NK-92 treated with Interleukin-12 subunit alpha and Interleukin-12 subunit beta, amount 100 ng/mL, for 24 hours (cell line): ENCODE measurements at regions not wholly inside any gene's neighbourhood (a gene's known extent, or its start where the extent isn't known, plus 50 kb on each side); places are given as distances from the start of the nearest gene placed in this dataset.

Experiments used
- DNase-seq: peaks from one replicate; lab custom pipeline; 2025; lab: John Stamatoyannopoulos, UW

DNA sequence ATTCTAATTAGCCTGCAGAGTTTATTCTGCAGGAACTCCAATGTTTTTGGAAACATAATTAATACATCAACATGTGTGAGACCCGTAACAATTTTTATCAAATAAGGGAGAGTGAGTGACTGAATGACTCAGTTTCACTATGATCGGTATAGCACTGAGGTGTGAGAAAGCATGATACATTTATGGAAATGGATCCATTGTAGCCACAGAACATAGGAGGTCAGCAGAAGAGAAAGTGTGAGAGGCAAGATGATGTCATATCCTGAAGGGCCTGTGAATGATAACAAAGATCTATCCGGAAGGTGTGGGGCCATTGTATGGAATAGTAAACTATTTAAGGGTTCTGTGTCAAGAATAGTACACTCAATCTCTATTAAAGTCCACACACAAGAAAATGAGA is 1406.1 kb upstream of the TENM4 start:
- no peak for DNase-seq

DNA sequence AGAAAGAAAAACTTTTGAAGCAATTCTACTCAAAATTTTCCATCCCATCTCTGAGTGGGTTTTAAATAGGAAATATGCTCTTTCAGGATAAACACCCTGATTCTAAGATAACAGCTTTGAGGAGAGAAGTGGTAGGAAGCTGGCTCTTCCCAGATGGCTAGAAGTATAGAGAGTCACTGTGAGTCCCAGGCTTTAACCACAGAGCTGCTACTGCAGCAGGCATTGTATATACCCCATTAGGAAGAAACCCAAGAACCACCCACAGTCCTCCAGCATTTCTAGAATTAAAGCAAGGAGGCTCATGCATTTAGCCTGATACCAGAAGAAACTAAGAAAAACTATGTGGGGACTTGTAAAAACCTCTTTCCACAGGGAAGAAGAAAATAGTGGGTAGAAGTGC is 1405.6 kb upstream of the TENM4 start:
- DNase-seq, result no peak

DNA sequence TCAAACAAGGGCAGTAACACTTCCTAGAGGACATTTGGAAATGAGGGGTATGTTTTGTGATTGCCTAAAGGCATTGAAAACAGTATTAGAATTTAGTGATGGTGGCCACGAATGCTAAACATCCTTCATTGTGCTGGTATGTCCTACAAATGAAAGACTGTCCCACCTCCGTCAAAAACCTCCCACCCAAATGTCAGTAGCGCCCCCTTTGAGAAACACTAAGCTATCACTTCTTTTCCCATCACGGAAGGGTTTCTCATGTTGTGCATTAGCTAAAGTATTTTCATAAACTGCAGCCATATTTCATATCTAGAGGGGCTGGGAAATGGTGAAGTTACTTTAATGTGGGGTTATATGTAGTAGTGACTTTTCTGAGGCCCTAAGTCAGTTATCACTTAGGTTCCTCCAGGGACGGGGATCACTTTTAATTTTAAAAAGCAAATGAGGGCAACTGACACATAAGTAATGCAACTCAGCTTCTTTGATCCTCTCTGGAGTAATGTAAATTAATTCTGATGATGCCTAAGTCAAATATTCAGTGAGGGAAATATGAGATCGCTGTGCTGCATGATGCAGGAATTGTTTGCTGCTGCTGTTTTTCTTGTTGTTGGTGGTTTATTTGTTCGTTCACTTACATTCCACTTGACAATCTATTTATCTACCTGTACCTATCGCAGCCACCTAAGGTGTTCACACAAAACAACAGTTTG is 1403.4 kb upstream of the TENM4 start:
- no peak for DNase-seq

DNA sequence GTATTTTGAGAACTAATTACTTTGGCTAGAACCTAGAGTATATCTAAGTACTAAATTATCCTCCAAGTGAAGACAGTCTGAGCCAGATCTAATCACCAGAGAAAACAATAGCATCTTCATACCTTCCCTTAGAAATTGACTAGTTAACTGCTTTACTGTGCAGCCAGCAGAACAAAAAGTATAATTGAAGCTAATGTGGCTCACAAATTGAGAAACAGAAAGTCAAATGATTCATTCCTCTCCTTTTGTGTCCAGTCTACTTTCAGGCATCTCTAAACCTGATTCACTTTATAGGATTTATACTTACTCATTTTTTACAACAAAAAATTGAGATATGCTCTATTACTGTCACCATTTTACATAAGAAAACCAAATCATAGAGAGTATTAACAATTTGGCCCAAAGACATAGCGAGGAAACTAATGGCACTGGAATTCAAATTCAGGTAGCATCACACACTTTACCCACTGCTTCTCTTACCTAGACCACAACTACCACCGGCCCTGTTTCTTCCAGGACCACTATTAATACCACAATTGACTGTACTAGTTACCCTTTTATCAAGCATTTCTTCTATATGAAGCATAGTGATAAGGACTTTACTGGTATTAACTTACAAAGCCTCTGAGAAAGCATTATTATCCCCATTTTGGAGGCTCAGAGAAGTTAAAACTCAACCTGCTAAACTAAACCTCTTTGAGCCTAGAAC is 1402.6 kb upstream of the TENM4 start:
- DNase-seq, result no peak

DNA sequence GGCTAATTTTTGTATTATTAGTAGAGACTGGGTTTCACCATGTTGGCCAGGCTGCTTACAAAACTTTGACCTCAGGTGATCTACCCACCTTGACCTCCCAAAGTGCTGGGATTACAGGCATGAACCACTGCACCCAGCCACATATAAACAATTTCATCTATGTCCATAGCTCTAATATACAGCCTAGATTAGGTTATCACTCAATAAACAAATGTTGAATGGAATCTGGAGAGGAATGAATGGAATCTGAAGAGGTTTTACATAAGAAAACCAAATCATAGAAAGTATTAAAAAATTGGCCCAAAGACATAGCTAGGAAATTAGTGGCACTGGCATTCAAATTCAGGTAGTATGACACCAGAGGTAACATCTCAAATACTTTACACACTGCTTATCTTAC is 1401.4 kb upstream of the TENM4 start:
- no peak for DNase-seq

DNA sequence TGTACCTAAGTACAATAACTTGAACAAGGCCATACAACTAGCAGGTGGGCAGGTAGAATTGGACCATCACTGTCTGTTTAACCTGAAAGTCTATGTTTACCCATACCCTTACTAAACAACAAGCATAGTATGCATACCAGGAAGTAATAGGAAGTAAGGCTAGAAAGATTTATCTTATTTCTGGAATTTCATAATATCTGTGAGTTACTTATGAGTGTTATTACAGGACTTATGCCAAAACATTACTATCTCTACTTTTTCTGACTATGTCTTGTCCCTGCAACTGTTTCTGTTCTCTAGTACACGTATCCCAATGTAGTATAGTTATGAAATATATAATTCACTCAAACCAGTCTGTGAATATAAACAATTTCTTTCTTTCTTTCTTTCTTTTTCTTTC is 1400.8 kb upstream of the TENM4 start:
- DNase-seq, result no peak

DNA sequence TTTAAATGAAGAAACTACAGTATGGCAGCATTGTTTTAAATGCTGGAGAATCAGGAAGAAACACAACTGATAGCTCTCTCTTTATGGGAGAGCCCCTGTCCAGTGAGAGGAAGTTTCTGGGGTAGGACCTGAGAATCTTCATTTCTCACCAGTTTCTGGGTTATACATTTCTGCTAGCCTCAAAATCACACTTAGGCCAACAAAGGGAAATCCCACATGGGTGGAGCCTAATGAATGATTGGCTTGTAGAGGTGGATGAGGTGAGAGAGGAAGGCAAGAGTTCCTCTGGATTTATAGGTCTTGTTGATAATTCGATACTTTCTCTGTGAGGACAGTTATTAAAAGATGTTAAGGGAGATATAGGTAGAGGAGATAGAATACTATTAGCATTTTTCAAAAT is 1397.3 kb upstream of the TENM4 start:
- no peak for DNase-seq

DNA sequence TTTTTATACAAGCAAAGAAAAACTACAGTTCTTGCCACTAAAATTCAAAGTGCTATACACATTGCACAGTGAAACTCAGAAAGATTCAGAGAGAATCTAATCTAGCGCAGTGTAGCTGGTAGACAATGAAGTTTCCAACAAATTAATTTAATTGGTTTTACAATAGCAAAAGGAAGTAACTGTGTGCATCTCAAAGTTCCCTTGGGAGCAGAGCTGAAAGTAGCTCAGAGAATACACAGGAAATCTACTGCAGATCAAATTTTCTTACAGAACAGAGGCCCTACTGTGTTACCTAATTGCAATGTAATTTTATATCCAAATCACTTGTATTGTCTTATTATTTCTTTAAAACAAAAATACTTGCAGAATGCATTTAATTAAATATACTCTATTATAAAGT is 1396.2 kb upstream of the TENM4 start:
- no peak for DNase-seq

DNA sequence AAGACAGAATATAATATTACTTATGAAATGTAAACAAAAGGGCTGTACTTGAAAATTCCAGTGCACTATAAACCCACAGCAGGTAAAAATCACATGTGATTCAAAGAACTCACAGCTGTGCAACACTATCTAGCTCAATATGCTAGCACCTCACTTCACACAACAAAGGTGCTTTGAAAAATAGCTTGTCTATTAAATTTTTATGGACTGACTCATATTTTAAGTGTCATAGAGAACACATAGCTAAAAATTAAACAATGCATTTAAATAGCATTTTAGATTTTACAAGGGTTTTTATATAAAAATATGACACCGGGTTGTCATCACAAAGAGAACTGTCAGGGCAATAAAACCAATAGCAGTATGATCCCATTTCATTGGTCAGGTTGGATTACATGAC is 1390.5 kb upstream of the TENM4 start:
- DNase-seq, result no peak

DNA sequence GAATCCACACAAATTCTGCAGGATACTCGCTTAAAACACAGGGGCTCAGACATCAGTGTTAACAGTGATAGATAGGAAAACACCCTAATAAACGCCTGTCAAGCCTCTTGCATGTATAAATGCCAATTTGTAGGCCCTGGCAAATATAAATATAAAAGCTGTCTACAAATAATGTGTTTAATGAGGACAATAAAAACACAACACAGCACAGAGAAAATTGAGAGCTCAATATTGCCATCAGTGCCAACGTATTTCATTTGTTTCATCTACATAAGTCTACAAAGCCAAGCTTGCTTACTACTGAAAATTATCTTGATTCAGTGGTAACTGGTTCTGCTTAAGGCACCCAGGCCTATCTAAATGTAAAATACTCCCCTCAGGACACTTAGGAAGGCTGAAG is 1387.0 kb upstream of the TENM4 start:
- DNase-seq, result no peak

DNA sequence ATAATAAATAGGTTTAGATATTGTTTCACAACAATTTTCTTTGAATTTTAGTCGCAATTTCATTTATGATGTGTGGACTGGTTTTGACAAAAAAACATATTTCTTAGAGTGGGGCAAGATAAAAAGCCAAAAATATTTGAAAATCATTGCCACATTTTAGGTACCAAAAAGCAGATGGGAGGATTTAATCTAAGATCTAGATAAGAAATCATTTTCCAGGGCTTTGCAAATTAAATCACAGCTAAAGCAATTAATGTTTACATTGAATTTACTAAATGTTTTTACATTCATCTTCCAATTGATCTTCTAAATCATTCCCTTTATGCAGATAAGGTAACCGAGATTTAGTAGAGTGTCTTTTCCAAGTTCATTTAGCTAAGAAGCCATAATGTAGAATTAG is 1386.0 kb upstream of the TENM4 start:
- DNase-seq, result no peak

DNA sequence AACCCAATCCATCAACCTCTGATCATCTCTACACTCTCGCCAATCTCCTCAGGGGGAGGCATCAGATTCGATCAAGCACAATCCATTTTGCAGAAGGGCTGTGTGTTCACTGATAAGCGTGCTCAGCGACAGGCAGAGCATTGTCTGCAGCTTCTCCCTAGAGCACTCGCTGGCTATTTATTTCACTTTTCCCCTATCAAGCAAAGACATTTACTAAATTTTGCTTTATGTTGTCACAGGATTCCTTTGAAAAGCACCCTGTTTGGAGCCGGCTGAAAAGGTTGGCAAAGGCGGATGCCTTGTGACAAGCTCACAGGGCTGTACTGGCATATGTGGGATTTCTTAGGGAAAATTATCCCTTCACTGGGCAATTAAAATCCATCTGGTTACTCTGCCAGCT is 1381.5 kb upstream of the TENM4 start:
- no peak for DNase-seq

DNA sequence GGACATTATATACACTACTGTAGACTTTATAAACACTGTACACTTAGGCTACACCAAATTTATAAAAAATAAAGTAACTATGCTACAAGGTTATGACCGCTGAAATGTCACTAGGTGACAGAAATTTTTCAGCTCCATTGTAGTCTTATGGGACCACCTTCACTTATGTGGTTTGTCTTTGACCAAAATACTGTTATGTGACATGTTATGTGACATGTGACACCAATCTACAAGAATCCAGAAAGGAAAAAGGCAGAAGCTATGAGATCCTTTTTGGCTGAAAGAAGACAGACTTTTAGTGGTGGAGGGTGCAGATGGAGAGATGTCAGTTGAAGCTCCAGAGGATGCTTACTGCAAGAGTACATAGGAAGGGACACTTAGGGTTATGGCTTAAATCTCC is 1378.4 kb upstream of the TENM4 start:
- no peak for DNase-seq

DNA sequence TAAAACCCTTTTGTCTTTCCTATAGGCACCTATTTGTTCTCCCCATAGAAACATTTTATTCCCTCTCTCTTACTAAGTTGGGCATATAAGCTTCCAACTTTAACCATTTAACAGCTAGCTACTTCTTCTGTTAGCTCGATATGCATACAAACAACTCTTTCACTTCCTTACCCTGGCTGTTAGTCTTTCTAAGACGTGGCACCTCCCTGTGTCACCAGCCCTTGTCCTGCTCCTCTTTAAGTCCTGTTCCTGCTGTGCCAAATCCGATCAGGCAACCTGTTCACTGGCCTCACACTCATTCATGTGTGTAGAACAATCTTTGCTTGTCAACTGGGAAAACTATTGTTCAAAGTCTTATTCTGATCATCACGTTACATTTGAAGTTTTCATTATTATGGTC is 1376.1 kb upstream of the TENM4 start:
- DNase-seq, result no peak

DNA sequence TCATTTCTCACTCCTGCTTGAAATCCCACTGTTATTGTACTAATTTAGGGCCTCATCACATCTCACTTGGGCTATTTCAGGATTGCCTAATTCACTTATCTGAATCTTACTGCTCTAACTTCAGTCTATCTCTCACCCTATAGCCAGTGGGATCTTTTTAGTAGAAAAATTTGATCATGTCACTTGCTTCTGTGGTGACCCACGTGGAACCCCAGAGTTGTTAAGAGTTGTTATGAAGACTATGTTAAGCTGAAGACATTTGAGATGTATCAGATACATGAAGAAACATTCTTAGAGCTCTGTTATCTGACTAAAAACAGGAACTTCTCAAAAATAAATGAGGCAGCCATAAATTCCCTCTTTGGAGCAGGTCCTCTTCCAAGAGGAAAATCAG is 1375.6 kb upstream of the TENM4 start:
- no peak for DNase-seq

DNA sequence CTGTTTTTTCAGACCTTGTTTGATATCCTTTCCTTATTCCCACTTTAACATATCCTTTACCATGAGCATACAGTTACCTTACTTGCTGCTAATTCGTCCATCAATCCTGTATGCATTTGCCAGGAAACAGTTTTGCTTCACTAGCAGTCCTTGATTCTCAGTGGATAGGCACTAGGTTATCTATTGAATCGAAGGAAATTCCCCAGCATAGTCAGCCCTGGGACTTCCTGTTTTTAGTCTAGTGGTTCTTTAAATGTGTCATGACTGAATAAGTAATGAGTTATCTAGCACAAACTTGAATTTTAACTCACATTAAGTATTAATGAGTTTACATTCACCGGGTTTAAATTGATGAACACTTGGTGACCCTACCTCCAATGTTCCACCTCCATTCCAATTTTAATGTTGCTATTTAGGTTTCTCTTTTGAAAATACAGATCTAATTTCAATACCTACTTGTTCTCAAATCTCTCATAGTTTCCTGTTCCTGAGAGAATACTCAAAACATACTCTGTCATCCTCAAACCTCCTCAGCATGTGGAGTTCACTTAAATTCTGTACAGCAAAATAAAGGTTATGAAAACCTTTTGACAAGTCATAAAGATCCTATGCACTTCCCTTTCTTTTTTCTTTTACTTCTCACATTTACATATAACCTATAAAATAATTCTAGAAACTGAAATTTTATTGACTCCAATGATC is 1375.1 kb upstream of the TENM4 start:
- no peak for DNase-seq

DNA sequence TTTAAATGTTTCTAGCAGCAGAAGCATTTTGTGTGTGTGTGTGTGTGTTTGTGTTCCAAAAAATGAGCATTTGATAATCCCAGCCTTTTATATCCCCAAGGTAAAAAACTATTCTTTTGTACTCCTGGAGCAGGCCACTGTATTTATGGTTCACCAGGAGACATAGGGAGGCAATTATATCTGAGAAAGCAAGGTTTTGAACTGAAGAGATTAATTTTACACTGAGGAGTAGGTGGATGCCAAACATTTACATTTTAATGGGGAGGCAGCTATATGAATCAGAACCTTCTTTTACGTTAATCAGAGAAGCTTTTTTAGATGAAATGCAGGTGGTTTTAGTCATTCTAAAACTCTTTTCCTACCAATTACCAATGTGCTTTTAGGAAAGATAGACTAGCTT is 1374.0 kb upstream of the TENM4 start:
- DNase-seq, result no peak

DNA sequence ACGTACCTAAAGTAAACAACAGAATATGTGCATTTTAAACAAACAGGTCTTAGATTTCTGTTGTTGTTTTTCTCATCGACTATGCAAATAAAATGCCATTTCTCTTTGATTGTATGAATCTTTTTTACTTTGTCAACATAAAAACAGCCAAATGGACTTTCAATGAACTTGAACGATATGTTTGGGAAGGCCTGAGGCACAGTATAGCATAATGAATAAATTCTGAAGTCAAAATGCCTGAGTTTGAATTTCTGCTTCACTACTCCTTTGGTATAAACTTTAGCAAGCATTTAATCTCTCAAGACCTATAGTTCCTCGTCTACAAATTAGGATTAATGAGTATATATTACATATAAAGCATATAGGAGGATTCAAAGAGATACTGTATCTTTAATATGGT is 1369.9 kb upstream of the TENM4 start:
- DNase-seq, result no peak

DNA sequence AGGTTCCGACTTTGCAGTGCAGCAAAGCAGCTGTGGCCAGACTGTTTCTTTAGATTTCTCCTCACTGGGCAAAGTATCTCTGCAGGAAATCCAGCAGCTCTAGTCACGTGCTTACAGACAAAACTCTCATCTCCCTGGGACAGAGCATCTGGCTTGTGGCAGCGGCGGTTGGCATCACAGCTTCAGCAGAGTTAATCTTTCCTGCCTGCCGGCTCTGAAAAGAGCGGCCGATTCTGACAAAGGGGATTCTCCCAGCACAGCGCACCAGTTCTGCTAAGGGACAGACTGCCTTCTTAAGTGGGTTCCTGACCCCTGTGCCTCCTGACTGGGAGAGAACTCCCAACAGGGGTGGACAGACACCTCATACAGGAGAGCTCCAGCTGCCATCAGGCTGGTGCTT is 1357.3 kb upstream of the TENM4 start:
- DNase-seq, result no peak

DNA sequence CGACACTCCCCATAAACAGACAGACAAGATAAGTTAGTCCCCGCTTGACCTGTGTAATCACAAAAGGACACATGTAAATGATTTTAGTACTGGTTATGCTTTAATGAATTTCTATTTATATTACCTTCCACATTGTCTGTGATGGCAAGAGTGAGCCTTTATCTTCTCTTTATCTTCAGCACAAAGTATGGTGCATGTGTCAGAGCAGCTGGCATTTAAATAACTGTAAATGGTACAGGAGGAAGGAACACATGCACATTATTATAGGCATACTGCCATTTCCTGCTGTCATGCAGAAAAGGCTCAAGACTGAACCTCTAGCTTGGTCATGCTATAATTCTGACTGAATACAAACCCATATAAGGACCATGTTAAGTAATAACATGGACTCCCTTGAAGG is 1342.7 kb upstream of the TENM4 start:
- no peak for DNase-seq

DNA sequence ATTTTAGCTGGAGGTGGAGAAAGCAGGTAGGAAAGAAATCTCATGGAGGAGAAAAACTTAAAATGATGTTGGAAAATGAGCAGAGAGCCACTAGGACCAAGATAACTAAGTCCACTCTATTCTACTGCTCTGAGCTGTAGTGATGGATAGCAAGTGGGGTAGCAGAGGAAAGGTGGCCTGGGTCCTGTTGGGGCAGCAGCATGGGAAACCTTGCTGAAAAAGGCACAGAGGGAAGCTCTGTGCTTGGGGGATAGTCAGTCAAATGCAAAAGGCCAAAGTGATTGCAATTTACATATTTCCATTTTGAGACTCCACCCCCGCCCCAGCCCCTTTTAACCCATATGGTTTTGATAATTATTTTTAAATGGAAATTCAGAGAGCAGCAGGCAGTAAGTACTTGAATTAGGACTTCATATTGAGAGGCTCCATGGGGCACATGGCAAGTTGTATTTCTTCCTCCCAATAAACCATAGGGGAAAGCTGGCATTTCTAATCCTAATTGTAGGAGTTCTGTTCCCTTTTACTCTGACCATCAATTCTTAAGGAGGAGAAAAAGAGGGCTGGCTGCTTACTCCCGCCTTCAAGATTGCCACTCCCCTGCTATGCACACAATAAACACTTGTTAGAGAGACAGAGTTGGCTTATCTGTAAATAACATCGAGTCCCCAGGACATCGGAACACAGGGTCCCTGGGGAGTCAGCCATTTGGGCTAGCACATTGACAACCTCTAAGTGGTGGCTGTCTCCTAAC is 1341.5 kb upstream of the TENM4 start:
- DNase-seq, result no peak

DNA sequence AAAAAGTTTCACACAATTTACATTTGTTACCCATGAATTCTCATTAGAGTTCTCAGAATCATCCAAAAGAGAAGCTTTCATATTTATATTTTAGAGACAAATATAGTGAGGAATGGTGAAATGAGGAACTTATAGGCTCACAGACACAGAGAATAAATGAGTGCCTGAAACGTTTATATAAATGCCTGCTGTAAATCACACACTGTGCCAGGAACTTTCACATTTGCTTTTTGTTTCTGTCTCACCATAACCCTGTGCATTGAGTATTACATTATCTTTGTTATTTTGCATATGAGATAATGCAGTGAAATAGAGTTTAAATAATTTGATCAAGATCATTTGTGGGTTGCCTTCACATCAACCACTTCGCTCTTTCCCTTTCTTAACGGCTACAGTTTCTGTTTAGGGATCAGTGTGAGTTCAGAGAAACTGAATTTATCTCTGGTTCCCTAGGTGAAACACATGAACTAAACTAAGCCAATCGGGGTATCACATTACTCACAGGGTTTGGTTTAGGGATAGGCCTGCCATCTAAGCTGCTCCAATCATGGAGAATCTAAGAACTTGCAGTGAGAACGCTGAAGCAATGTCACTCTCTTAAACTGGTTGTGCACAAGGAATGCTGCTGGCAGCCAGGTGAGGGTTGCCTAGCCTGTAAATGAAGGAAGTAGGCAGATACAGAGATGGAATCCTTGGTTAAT is 1339.2 kb upstream of the TENM4 start:
- DNase-seq, result no peak
